ENCODE measurements at regions not wholly inside any gene's neighbourhood (a gene's known extent, or its start where the extent isn't known, plus 50 kb on each side); places are given as distances from the start of the nearest gene placed in this dataset.

DNA sequence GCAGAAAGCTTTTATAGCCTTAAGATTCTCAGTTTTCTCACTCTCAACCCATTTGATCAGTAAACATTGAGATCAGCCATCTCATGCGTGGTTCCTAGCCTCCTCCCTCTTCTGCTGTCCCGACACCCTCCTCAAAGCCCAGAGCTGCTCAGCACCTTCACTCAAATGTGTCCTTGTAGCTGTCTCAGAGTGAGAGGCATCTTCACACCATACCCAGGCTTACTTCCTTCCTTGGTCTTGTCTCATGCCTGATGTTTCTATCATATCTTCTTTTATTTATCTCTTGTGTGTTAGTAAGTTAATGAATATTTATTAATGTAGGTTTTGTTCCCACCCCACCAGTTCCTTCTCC, 72.4 kb upstream of the SNX2 start:
- POLR2A ChIA-PET, result no interaction called here
- Mint-ChIP-seq H3K9me3 (no peaks in the 10 kb centered on the region), H3K4me1 (peaks cover 0 to 2% (median 0%) of the 10 kb centered on the region in 3 donors), H3K27ac (no peak overlapping the region), H3K4me3 (no peak overlapping the region), H3K27me3 (peaks cover 0 to 6% of the 10 kb centered on the region in 2 donors), H3K36me3 (no peaks in the 10 kb centered on the region)
- no peaks in the 10 kb centered on the region for H3K4me1 ChIP-seq (ENCODE audit: control insufficient read depth in 1 of 2, extremely low read depth in 1 of 2, insufficient read depth in 2 of 2, low read length in 2 of 2)
- 47% methylated on average over 2 of the region's 2 CpGs for WGBS (ENCODE audit: insufficient coverage)
- CTCF ChIA-PET, result no interaction called here
- H3K36me3 ChIP-seq (ENCODE audit: control insufficient read depth in 2 of 2, extremely low read depth in 1 of 2, insufficient read depth in 1 of 2, low read length in 1 of 2), result no peaks in the 10 kb centered on the region
- H3K27ac ChIP-seq (ENCODE audit: low read length), result no peak overlapping the region
- DNase-seq, result no peak
- H3K27me3 ChIP-seq (replicated peaks in 1 of 2; ENCODE audit: control insufficient read depth in 2 of 2, extremely low read depth in 1 of 2, insufficient read depth in 2 of 2, low read length in 1 of 2), result no peaks in the 10 kb centered on the region
- no peak for ATAC-seq (replicated peaks in 1 of 4)
- no peaks in the 10 kb centered on the region for H3K9me3 ChIP-seq
- no peak overlapping the region for H3K4me3 ChIP-seq (ENCODE audit: control insufficient read depth in 1 of 2, extremely low read depth in 1 of 2, low read length in 1 of 2)

DNA sequence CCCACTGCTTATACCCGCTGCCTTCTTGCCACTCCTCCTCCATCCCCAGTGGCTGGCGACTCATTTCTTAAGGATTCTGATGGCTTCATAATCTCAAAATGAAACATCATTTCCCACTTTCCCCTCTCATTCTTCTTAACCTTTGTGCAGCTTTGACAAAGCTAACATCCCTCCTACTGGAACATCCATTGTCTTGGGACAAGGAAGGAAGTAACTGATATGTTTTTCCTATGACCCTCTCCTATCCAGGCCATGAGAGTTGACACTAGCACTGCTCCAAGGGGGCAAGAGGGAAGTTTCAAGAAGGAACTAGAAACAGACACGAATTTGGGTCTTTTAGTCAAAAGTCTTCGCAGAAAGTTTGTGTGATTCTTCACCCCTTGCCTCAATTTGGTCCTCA, 71.7 kb upstream of the SNX2 start:
- Mint-ChIP-seq H3K27ac (no peak overlapping the region), H3K4me3 (no peak overlapping the region), H3K9me3 (no peaks in the 10 kb centered on the region), H3K27me3 (peaks cover 0 to 6% of the 10 kb centered on the region in 2 donors), H3K36me3 (no peaks in the 10 kb centered on the region), H3K4me1 (peaks cover 0 to 2% (median 0%) of the 10 kb centered on the region in 3 donors)
- no peak for DNase-seq
- CTCF ChIA-PET, result interaction anchor here in 1 of 2 donors (1.8 kb wide), 1 partner anchor 908 kb away, joined by 10 read pairs; no protein-coding TSS in a partner anchor
- H3K27me3 ChIP-seq (replicated peaks in 1 of 2; ENCODE audit: control insufficient read depth in 2 of 2, extremely low read depth in 1 of 2, insufficient read depth in 2 of 2, low read length in 1 of 2), result no peaks in the 10 kb centered on the region
- H3K27ac ChIP-seq (ENCODE audit: low read length), result no peak overlapping the region
- POLR2A ChIA-PET, result no interaction called here
- ATAC-seq (replicated peaks in 1 of 4), result no peak
- no peaks in the 10 kb centered on the region for H3K4me1 ChIP-seq (ENCODE audit: control insufficient read depth in 1 of 2, extremely low read depth in 1 of 2, insufficient read depth in 2 of 2, low read length in 2 of 2)
- no peak overlapping the region for H3K4me3 ChIP-seq (ENCODE audit: control insufficient read depth in 1 of 2, extremely low read depth in 1 of 2, low read length in 1 of 2)
- no peaks in the 10 kb centered on the region for H3K9me3 ChIP-seq
- WGBS (ENCODE audit: insufficient coverage), result 83% methylated on average over 2 of the region's 4 CpGs
- no peaks in the 10 kb centered on the region for H3K36me3 ChIP-seq (ENCODE audit: control insufficient read depth in 2 of 2, extremely low read depth in 1 of 2, insufficient read depth in 1 of 2, low read length in 1 of 2)

DNA sequence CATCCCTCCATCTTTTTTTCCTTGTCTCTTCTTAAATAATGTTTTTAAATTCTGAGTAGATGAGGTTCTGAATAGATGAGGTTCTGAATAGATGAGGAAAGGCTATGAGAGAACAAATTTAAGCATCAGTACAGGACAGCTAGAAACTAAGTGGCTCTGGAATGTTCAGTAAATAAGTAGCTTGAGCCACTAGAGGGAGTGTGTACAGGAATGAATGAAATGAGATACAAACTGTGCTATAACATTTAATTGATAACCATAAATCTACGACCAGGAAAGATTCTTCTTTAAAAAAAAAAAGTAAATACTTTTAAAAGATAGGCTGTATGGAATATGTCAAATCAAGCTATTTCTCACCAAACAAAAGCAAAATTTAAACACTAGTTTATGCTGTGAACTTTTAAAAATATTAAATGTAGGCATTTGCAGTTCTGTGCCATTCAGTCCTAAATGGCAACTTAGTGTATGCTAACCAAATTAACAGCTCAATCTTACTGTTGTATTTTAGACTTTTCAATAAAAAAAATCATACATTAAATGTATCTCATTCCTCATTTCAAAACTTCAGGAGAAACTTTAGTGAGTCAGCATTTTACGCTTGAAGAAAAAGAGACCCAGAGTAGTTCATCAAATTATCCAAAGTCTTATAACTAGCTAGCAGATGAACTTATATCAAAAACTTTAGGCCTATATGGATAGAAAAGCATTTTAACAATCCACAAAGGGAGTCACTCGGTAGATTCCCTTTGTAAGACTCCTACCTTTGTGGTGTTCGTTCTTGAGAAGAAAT, 70.4 kb upstream of the SNX2 start:
- Histone ChIP-seq H3K27me3 (replicated peaks in 1 of 2; ENCODE audit: control insufficient read depth in 2 of 2, extremely low read depth in 1 of 2, insufficient read depth in 2 of 2, low read length in 1 of 2) (no peaks in the 10 kb centered on the region), H3K9me3 (no peaks in the 10 kb centered on the region), H3K4me1 (ENCODE audit: control insufficient read depth in 1 of 2, extremely low read depth in 1 of 2, insufficient read depth in 2 of 2, low read length in 2 of 2) (no peaks in the 10 kb centered on the region), H3K4me3 (ENCODE audit: control insufficient read depth in 1 of 2, extremely low read depth in 1 of 2, low read length in 1 of 2) (no peak overlapping the region), H3K36me3 (ENCODE audit: control insufficient read depth in 2 of 2, extremely low read depth in 1 of 2, insufficient read depth in 1 of 2, low read length in 1 of 2) (no peaks in the 10 kb centered on the region), H3K27ac (ENCODE audit: low read length) (no peak overlapping the region)
- no peak overlapping the region for H3K27ac Mint-ChIP-seq
- H3K4me3 Mint-ChIP-seq, result no peak overlapping the region
- H3K36me3 Mint-ChIP-seq, result no peaks in the 10 kb centered on the region
- ATAC-seq (replicated peaks in 1 of 4) (no peak), DNase-seq (peak in 1 of 35 experiments; percentile 31)
- no peaks in the 10 kb centered on the region for H3K9me3 Mint-ChIP-seq
- peaks cover 0 to 2% (median 0%) of the 10 kb centered on the region in 3 donors for H3K4me1 Mint-ChIP-seq
- ChIA-PET CTCF (interaction anchor here (0.5 to 2.6 kb wide), 9 partner anchors 10 to 1529 kb away, joined by 3 to 14 read pairs (median 4); no protein-coding TSS in a partner anchor), POLR2A (no interaction called here)
- H3K27me3 Mint-ChIP-seq, result peaks cover 0 to 6% of the 10 kb centered on the region in 2 donors
- WGBS (ENCODE audit: insufficient coverage), result no CpG with 5 or more reads among the region's 4 CpGs

GRCh38 chr5:122705851-122706250, 69.0 kb upstream of the SNX2 start:
- no peak overlapping the region for H3K27ac ChIP-seq (ENCODE audit: low read length)
- CTCF ChIA-PET, result interaction anchor here in 1 of 2 donors (2.6 kb wide), 1 partner anchor 905 kb away, joined by 14 read pairs; no protein-coding TSS in a partner anchor

DNA sequence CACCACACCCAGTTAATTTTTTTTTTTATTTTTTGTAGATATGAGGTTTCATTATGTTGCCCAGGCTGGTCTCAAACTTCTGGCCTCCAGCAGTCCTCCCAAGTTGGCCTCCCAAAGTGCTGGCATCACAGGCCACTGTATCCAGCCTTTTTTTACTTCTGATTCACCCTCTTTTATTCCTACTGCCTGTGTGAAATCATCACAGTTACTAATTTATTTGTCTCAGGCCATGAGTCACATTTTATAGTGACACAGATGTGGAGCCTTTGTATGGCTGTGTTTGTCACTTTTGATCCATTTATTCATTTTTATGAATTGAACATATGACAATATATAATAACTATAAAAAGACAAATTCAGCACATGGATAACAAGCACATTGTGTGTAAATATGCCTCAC, 67.1 kb upstream of the SNX2 start:
- Mint-ChIP-seq H3K4me3 (no peak overlapping the region), H3K27ac (no peak overlapping the region), H3K4me1 (no peaks in the 10 kb centered on the region), H3K27me3 (peaks cover 3 to 13% of the 10 kb centered on the region in 2 donors), H3K9me3 (no peaks in the 10 kb centered on the region), H3K36me3 (no peaks in the 10 kb centered on the region)
- DNase-seq, result no peak
- no peaks in the 10 kb centered on the region for H3K4me1 ChIP-seq (ENCODE audit: control insufficient read depth in 1 of 2, extremely low read depth in 1 of 2, insufficient read depth in 2 of 2, low read length in 2 of 2)
- no peak overlapping the region for H3K27ac ChIP-seq (ENCODE audit: low read length)
- POLR2A ChIA-PET, result no interaction called here
- H3K36me3 ChIP-seq (ENCODE audit: control insufficient read depth in 2 of 2, extremely low read depth in 1 of 2, insufficient read depth in 1 of 2, low read length in 1 of 2), result no peaks in the 10 kb centered on the region
- CTCF ChIA-PET, result no interaction called here
- ATAC-seq (replicated peaks in 1 of 4), result no peak
- no peak overlapping the region for H3K4me3 ChIP-seq (ENCODE audit: control insufficient read depth in 1 of 2, extremely low read depth in 1 of 2, low read length in 1 of 2)
- no peaks in the 10 kb centered on the region for H3K9me3 ChIP-seq
- H3K27me3 ChIP-seq (replicated peaks in 1 of 2; ENCODE audit: control insufficient read depth in 2 of 2, extremely low read depth in 1 of 2, insufficient read depth in 2 of 2, low read length in 1 of 2), result no peaks in the 10 kb centered on the region

More at GRCh38 chr5:122705851-122706250, 69.0 kb upstream of the SNX2 start:
- no peak overlapping the region for H3K4me3 Mint-ChIP-seq
- H3K36me3 ChIP-seq (ENCODE audit: control insufficient read depth in 2 of 2, extremely low read depth in 1 of 2, insufficient read depth in 1 of 2, low read length in 1 of 2), result no peaks in the 10 kb centered on the region
- peaks cover 1 to 7% of the 10 kb centered on the region in 2 donors for H3K27me3 Mint-ChIP-seq
- POLR2A ChIA-PET, result interaction anchor here in 1 of 2 donors (0.5 kb wide), 1 partner anchor 176 kb away, joined by 5 read pairs; no protein-coding TSS in a partner anchor
- H3K9me3 ChIP-seq, result no peaks in the 10 kb centered on the region
- H3K27ac Mint-ChIP-seq, result no peak overlapping the region
- no peak overlapping the region for H3K4me3 ChIP-seq (ENCODE audit: control insufficient read depth in 1 of 2, extremely low read depth in 1 of 2, low read length in 1 of 2)
- H3K9me3 Mint-ChIP-seq, result no peaks in the 10 kb centered on the region
- no peaks in the 10 kb centered on the region for H3K27me3 ChIP-seq (replicated peaks in 1 of 2; ENCODE audit: control insufficient read depth in 2 of 2, extremely low read depth in 1 of 2, insufficient read depth in 2 of 2, low read length in 1 of 2)
- peaks cover 0 to 2% (median 0%) of the 10 kb centered on the region in 3 donors for H3K4me1 Mint-ChIP-seq
- no peaks in the 10 kb centered on the region for H3K4me1 ChIP-seq (ENCODE audit: control insufficient read depth in 1 of 2, extremely low read depth in 1 of 2, insufficient read depth in 2 of 2, low read length in 2 of 2)
- no peaks in the 10 kb centered on the region for H3K36me3 Mint-ChIP-seq
- ATAC-seq (replicated peaks in 1 of 4) (no peak), DNase-seq (no peak)
- WGBS (ENCODE audit: insufficient coverage), result no CpG with 5 or more reads among the region's 1 CpG

DNA sequence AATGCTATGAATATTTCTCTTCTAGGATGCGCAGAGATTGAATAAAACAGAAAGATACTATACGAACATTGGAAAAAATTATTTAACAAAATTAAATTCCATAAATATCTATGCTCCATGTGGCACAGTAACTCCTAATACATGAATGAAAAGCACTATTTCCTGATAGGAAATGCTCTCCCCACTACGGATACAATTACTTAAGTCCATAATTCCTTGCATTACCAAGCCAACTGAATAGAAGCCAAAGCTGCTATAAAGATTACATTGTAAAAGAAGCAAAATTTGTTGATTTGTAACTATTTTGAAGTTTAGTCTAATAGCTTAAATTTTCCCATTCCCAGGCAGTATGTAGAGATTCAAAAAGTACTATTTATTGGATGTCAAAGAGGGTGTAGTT, 61.8 kb upstream of the SNX2 start:
- no peaks in the 10 kb centered on the region for H3K4me1 Mint-ChIP-seq
- Histone ChIP-seq H3K4me1 (ENCODE audit: control insufficient read depth in 1 of 2, extremely low read depth in 1 of 2, insufficient read depth in 2 of 2, low read length in 2 of 2) (no peaks in the 10 kb centered on the region), H3K27me3 (replicated peaks in 1 of 2; ENCODE audit: control insufficient read depth in 2 of 2, extremely low read depth in 1 of 2, insufficient read depth in 2 of 2, low read length in 1 of 2) (no peaks in the 10 kb centered on the region), H3K9me3 (no peaks in the 10 kb centered on the region), H3K36me3 (ENCODE audit: control insufficient read depth in 2 of 2, extremely low read depth in 1 of 2, insufficient read depth in 1 of 2, low read length in 1 of 2) (no peaks in the 10 kb centered on the region), H3K4me3 (ENCODE audit: control insufficient read depth in 1 of 2, extremely low read depth in 1 of 2, low read length in 1 of 2) (no peak overlapping the region), H3K27ac (ENCODE audit: low read length) (no peak overlapping the region)
- DNase-seq, result no peak
- no peaks in the 10 kb centered on the region for H3K36me3 Mint-ChIP-seq
- CTCF ChIA-PET, result no interaction called here
- ATAC-seq (replicated peaks in 1 of 4), result no peak
- no peak overlapping the region for H3K4me3 Mint-ChIP-seq
- no peaks in the 10 kb centered on the region for H3K9me3 Mint-ChIP-seq
- H3K27ac Mint-ChIP-seq, result no peak overlapping the region
- POLR2A ChIA-PET, result interaction anchor here in 1 of 2 donors (0.6 kb wide), 1 partner anchor 370 kb away, joined by 7 read pairs; no protein-coding TSS in a partner anchor
- WGBS (ENCODE audit: insufficient coverage), result no CpG with 5 or more reads among the region's 3 CpGs
- peaks cover 8 to 16% of the 10 kb centered on the region in 2 donors for H3K27me3 Mint-ChIP-seq
